A549 (cell line): ENCODE measurements at regions not wholly inside any gene's neighbourhood (a gene's known extent, or its start where the extent isn't known, plus 50 kb on each side); places are given as distances from the start of the nearest gene placed in this dataset.

Source experiments
- CTCF ChIP-seq: fragments of >200 bp; sonication (Bioruptor Twin); formaldehyde crosslinking; IDR thresholded peaks from 3 replicates; pipeline ENCODE4 v1.5.1; 2016
- EP300 ChIP-seq, 2 experiments: fragments of >200 bp; sonication (Bioruptor Twin); formaldehyde crosslinking; IDR thresholded peaks; 2 replicates in 1 of 2; 3 replicates in 1 of 2; pipeline ENCODE4 v1.6.1; 2016 to 2017
- FOSL2 ChIP-seq, 2 experiments: fragments of 450-650 bp in 1 of 2; fragments of >200 bp in 1 of 2; sonication (Bioruptor Twin) in 1 of 2; formaldehyde crosslinking; IDR thresholded peaks; 2 replicates each; pipeline versions ENCODE4 v1.5.0 to v1.6.1; 2016 to 2020; ENCODE audit warnings: mild to moderate bottlenecking in 1 of 2, moderate library complexity in 1 of 2
- REST ChIP-seq: fragments of 200-600 bp; sonication (generic); IDR thresholded peaks from 2 replicates; pipeline ENCODE4 v1.6.1; 2016; ENCODE audit warnings: antibody characterized with exemption, mild to moderate bottlenecking, moderate library complexity

GRCh38 chr6:150503586-150504339, 95.9 kb upstream of the PLEKHG1 start:
- TF ChIP-seq CTCF (no peak), REST (no peak), EP300 (IDR thresholded peaks at IDR 0.05) (no peak), FOSL2 (IDR thresholded peaks at IDR 0.05) (no peak), FOSL2 (CRISPR knock-in tag; IDR thresholded peaks at IDR 0.05) (no peak)
